NCI-H82 (cell line): ENCODE measurements at regions not wholly inside any gene's neighbourhood (a gene's known extent, or its start where the extent isn't known, plus 50 kb on each side); places are given as distances from the start of the nearest gene placed in this dataset.
"Not testable (repeated sequence)": the region's sequence is repeated elsewhere in the genome, so short reads cannot be mapped to it uniquely, and the experiment has no call there.

Experiments
- DNase-seq: peaks from one replicate; lab custom pipeline; 2025; lab: John Stamatoyannopoulos, UW

DNA sequence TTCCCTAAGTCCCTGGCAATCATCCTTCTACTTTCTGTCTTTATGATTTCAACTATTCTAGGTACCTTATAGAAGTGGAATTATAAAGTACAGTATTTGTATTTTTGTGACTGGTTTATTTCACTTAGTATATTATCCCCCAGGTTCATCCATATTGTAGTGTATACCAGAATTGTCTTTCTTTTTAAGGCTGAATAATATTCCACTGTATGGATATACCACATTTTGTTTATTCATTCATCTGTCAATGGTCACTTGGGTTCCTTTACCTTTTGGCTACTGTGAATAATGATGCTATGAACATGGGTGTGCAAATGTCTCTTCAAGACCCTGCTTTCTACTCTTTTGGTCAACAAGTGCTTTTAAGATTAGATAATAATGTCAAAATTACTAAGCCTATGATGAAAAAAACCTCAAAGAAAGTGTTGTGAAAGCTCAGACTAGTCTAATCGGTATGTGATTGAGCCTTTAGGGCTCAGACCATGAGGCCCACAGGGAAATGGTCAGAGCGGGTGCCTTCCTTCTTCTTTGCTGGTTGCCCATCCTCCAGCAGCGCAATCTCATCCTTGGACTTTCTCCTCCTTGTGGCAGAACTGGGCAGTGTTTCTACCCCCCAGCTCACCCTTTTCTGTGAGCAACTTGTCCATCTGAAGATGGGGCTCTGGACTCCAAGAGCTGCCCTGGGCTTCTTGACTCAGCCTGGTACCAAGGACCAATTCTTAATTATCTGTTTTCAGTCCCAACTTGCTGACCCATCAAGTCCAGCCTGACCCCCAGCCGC lies 105.4 kb downstream of the TTC8 start:
- DNase-seq, result peak; percentile 2

DNA sequence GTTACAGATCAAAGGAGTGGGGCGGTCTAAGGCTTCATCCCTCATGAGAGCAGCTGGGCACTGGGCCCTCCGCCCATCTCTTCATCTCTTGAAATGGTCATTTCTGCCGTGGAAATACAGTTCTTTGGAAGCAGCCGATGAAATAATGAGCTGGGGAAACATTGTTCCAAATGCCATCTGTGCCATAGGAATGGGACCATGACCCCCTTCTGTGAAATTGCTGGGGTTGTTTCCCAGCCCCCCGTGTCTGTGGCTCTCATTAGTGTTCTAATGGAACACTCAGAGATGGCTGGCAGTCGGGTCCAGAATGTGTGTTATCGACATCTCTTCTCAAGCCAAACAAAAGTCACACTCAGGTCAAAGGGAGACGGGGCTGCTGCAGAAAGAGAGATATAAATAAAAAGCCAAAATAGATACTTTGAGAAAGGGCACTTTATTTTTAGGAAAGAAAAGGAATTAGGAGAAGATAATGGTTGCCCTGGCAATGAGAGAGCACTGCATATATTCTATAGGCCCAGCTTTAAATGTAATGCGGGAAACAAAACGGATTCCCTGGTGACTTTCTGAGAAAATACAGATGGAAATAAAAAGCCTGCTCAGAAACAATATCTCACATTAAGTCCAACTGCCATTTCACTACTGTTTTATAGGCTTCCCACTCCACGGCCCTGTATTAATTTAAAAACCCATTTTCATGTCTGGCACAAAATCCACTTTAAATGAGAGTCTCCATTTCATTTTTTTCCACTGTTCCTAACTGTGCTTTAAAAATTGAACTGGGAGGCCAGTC lies 107.1 kb downstream of the TTC8 start:
- DNase-seq, result no peak

DNA sequence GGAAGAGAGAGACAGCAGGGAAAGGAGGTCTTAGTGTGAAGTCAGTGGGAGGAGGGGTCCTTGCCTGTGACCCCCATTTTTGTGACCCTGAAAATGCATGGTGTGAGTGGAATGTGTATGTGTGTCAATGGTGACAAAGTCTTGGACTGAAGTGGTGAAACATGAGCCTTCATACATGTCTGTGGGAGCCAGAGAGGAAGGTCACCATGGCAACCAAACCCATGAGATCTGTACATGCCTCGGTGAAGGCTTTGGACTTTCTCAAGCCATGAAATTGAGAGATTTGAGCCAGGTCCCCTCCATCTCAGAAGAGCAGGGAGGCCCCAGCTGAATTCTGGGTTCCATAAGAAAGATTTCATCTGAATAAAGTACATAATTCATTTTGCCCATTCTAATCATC lies 108.7 kb downstream of the TTC8 start:
- DNase-seq, result no peak

DNA sequence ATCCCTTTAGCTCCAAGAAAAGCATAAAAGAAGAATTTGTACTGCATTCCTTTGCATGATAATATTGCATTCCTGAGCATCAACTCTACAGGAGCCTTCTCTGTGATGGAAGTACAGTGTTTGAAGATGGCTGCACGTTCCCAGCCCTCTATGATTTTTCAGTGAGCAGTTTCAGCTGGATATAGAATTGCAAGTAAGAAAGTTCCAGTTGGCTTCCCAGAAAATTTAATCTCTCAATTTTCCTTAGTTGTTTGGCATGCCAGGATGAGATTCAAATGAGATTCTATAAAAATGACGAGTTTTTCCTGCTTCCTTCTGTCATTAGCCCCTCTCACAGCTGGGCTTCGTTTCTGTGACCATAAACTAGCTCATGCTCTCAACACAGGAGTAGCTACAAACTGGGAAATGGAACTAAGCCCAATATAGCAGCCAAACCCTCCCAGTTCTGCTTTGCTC lies 109.9 kb downstream of the TTC8 start:
- no peak for DNase-seq

GRCh38 chr14:88935083-88935482 lies 110.6 kb downstream of the TTC8 start:
- DNase-seq, result no peak

GRCh38 chr14:88937706-88938105 lies 113.3 kb downstream of the TTC8 start:
- DNase-seq, result no peak

GRCh38 chr14:88940671-88941070 lies 116.2 kb downstream of the TTC8 start:
- no peak for DNase-seq

- no peak for DNase-seq
Measured at GRCh38 chr14:88941414-88941813, 117.0 kb downstream of the TTC8 start.

DNA sequence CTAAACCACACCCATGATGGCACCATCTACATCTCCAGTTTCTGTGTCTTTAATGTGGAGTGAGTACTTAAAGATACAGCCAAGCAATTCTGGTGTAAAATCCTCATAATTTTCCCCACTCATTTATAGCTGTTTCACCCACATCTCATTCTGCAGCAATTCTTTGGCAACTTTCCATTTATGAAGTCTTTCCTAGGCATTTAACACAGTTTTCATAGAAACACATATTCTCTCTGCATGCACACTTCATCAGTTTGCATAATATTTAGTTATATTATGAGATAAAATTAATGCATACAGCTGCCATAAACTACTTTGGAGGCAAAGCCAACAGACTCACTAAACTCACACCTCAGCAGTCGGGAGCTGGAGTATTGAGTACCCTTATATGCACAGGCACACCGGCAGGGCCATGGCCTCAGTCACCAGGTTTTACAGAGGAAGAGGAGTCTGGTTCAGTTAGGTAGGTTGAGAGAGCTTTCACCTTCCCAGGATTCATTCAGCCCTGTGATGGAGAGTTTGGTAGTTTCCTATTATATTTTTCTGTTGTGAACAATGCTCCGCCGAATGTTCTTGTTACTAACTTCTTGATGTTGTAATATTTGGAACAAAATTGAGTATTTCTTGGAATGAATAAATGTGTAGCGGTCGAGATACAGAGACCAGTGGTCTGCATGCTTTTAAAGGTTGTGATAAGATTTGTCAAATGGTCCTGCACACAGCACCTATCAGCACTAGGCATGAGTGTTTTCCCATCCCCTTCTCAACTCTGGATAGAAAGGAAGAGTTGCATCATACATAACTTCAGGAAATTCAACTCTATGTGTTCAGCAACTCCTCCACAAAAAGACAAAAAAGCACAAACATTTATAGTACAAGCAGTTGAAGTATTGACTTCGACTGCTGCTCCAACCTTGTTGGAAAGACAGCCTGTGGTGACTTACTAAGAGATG lies 123.5 kb downstream of the TTC8 start:
- no peak for DNase-seq

- DNase-seq, result no peak
Measured at GRCh38 chr14:88950069-88950468, 125.6 kb downstream of the TTC8 start.

- no peak for DNase-seq
Measured at GRCh38 chr14:88951370-88951769, 126.9 kb downstream of the TTC8 start.

DNA sequence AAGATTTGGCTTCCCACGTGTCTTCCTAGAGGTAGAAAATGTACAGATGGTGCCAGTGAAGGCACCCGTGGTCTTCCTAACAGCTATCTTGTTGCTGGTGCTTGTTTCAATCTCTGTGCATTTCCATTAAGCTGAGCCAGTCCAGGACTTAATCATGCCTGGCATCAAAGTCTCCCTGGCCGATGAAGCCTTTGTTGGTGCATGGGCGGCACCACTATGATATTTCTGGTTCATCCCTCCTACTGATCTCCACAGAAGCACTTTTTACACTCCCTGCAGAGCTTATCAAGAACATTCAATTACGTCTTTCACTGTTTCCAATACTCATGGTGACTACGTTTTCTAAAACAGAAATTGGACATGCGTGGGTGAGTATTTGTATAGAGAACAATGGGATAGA lies 128.4 kb downstream of the TTC8 start:
- DNase-seq, result no peak

DNA sequence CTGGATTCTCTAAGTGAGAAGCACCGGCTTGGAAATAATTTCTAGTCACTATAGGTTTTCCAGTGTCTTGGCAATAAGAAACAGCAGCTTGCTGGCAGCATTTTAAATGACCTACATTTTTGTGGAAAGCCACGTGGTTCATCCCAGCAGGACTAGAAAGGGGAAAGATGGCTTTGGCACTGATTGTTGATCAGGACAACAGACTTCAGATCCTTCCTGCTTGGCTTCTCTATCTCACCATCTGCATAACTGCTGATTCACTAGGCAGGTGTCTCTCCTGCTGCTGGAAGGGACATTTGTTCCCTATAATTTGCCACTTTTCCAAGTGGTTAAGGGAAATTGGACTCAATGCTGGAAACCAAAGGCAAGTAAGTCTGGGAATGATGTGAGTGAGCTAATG lies 131.0 kb downstream of the TTC8 start:
- DNase-seq, result no peak

DNA sequence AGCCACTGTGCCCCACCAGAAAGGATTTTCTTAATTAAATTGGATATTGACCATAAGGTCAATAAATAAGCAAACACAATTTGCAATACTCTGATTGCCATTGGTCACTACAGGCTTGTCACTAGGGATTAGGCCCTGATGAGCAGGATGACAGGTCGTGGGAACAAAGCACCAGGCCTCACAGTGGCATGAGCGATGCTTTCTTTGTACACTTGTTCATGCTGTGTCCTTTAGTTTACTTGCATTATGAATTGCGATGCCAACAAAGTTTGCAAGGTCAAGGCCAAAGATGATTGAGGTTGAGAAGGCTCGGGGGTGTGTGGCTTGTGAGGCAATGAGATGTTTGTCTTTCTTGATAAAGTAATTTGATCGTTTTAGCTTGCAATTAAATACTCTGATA lies 136.0 kb downstream of the TTC8 start:
- peak; percentile 36 for DNase-seq

DNA sequence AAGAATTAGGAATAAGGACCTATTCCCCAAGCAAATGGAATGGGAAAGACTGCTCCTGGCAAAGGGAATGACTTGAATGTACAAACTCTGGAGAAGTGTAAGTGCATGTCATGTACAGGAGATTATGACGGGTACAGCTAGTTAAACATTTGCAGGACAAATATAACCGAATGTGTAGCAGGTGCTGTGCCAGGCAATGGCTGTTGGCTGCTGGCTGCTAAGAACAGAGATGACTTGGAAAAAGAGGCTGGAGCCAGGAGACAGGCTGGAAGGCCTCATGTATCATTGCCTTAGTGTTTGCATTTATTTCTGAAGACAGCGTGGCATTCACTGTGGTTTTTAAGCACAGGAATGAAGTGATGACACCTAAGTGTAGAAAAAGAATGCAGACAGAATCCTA lies 136.8 kb downstream of the TTC8 start:
- no peak for DNase-seq

GRCh38 chr14:88962356-88962755 lies 137.9 kb downstream of the TTC8 start:
- peak; percentile 58 for DNase-seq

DNA sequence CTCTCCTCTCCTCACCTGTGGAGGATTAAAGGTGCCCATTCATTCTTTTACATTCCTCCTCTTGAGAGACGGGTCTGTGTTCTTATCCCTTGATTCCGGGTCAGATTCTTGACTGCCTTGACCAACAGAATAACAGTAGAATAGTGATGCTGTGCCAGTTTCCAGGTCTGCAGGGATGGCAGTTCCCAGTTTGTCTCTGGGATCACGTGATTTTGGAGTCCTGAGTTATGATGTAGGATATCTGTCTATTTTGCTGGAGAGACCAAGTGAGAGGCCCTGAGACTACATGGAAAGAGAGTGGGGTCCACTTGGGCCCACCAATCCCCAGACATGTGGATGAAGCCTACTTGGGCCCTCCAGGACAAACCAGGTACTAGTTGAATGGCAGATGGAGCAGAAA lies 142.8 kb downstream of the TTC8 start:
- no peak for DNase-seq

DNA sequence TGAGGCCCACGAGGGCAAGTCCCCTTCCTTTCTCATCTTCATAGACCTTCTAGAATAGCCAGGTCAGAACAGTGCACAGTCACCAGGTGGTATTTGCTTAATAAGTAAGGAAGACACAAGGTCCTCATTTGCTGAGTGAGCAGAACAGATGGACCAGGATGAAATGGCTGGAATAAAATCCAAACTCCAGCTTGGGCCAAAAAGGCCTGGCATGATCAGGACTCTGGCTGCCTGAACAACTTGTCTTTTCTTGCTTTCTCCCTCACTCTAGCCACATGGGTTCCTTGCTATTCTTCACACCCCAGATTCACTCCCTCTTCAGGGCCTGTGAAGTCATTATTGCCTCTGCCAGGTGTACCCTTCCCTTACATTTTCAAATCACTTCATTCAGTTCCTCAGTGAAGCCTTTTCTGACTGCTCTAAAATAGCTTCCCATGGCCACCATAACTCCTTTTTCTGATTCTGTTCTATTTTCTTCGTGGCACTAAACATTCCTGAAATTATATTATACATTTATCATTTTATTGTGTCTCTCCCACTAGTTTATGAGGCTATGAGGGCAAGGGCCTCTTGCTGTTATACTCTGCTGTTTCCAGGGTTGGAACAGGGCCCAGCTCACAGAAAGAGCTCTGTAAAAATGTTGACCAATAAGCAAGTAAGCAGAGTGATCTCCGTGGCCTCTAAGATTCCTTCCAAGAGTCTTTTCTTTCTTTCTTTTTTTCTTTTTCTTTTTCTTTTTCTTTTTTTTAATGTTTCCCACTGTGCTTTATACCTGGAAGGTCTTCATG lies 150.8 kb downstream of the TTC8 start:
- no peak for DNase-seq

DNA sequence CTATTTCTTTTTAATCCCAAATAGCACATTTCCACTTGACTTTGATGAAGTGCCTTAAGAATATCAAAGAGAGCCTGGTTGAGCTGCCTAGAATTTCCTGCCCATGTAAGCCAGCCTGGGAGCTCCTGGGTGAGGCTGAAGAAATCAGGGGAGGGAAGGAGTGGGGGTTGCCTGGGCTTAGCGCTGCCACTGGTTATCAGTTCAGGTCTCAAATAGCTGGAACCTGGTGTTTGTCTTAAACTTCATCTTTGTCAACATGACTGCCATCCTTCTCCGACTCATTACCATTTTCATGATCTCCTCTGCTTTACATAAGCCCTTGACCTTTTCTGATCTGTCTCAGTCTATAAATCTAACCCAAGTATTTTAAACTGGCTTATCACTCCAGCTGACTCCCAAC lies 151.5 kb downstream of the TTC8 start:
- DNase-seq, result peak; percentile 5

- not testable (repeated sequence) for DNase-seq
Measured at GRCh38 chr14:88980907-88981306, 156.5 kb downstream of the TTC8 start.

- DNase-seq, result no peak
Measured at GRCh38 chr14:88981948-88982347, 157.5 kb downstream of the TTC8 start.
